MV-4-11 (cell line): ENCODE measurements at regions not wholly inside any gene's neighbourhood (a gene's known extent, or its start where the extent isn't known, plus 50 kb on each side); places are given as distances from the start of the nearest gene placed in this dataset.
"Not testable (repeated sequence)": the region's sequence is repeated elsewhere in the genome, so short reads cannot be mapped to it uniquely, and the experiment has no call there.

Experiments used
- DNase-seq: peaks from one replicate; lab custom pipeline; 2025; lab: John Stamatoyannopoulos, UW

DNA sequence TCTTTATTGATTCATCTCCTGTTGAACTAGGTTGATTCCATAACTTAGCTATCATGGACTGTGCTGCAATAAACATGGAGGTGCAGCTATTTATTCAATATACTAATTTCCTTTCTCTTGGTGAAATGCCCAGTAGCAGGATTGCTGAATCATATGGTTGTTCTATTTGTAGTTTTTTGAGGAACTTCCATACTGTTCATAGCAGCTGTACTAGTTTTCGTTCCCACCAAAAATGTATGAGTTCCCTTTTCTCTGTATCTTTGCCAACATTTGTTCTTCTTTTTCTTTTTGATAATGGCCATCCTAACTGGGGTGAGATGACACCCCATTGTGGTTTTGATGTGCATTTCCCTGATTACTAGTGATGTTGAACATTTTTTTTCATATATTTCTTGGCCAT lies 87.2 kb upstream of the NAV2 start:
- DNase-seq, result peak; percentile 95

DNA sequence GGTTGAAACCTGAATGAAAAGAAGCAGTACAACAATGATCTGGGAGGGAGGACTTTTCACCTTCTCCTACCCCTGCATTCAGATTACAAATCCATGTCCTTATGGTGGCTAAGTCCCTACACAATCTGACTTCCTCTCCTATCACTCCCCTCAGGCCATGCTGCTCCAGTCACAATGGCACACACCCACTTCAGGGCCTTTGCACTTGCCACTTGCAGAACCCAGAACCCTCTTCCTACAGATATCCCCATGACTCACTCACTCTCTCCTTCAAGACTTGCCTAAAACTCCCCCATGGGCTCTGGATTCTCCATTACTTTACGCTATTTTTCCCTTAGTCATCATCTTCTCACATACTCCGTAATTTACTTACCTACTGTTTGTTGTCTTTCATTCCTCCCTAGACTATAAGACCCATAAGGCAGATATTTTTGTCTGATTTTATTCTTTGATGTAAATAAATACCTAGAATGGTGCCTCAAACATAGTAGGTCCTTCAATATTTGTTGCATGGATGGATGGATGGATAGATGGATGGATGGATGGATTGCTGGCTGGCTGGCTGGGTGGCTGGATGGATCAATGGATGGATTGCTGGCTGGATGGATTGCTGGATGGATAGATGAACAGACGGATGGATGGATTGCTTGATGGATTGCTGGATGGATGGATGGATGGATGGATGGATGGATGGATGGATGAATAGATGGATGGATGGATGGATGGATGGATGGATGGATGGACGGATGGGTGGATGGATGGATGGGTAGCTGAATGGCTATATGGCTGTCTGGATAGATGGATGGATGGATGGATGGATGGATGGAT lies 94.7 kb upstream of the NAV2 start:
- DNase-seq, result no peak

DNA sequence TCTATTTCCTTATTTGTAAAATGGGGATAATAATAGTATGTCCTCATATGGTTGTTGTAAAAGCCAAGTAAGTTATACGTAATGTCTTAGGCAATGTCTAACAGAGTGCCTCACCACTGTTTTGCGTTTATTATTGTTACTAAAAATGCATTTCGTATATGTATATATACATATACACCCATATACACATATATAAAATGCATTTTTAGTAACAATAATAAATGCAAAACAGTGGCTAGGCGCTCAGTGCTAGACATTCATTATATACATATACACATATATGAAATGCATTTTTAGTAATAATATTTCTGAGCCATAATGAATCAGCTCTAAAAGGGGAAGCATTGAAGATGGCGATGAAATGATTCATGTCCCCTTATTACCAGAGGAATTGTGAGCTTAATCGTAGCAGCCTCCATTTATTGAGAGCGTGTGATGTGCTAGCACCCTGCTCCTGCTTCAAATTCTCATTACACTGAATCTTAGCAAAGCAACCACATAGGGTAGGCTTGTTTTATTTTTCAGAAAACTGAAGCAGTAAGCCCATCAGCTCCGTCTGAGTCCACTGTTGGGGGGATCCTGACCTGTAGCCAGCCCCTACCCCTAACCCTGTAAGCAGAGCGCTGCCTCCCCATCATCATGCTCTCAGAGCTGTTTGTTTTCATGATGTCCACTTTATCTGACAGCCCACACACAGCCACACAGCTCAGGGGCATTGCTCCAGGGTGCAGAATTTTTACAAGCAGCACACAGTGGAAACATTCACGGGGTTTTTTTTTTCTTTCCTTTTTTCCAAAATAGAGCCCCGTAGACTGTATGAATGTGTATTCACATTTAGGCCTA lies 97.1 kb upstream of the NAV2 start:
- peak; percentile 16 for DNase-seq

DNA sequence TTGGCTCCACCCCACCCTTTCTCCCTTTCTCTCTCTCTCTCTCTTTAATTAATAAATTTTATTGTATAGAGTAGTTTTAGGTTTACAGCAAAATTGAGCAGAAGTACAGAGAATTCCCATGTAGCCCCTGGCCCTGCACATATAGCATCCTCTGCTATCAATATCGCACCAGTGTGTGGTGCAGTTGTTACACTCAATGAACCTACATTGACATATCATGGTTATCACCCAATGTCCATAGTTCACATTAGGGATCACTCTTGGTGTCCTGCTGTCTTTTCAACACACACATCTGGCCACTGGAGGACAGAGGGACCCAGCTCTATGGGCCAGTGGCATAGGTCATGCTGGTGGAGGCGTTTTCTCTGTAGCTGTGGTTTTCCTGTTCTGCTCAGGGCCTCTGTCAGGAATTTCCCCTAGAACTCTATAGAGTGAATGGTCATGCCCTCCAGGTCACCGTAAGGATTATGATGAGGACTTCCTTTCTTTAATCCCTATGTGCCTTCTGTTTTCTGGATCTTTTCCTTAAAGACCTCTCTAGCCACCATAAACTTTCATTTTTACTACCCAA lies 98.2 kb upstream of the NAV2 start:
- DNase-seq, result peak; percentile 26

DNA sequence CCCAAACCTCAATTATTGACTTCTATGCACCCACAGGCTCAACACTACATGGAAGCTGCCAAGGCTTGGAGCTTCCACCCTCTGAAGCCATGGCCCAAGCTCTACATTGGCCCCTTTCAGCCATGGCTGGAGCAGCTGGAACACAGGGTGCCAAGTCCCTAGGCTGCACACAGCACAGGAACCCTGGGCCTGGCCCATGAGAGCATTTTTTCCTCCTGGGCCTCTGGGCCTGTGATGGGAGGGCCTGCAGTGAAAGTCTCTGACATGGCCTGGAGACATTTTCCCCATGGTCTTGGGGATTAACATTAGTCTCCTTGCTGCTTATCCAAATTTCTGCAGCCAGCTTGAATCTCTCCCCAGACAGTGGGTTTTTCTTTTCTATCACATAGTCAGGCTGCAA lies 100.6 kb upstream of the NAV2 start:
- not testable (repeated sequence) for DNase-seq

DNA sequence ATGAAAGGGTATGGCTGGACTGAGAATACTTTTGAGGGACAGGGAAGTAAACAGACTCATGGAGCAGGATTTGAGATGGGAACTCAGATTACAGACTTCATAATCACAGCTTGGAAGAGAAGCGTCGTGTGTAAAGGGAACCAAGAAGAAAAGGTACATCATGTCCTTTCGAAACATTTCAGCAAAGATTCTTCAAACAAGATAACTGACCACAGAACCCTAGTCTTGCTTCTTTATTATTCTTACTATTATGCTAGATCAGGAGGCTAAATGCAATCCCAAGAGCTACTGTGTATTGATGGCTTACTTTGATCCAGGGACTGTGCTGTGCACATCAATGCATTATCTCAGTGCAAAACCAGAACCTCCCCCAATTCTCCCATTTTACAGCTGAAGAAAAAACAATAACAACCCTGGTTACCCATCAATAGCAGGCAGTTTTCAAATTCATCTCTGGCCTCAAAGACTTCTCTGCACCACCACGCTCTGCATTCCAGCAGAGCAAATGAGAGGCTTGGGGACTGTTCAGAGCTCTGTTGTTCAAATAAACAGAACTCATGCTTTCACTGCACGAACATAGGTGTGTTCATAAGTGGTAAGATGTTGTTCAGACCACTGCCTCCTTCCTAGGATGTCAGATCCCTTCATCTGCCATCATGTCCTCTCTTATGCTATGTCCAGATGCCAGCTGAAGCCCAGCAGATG lies 104.8 kb upstream of the NAV2 start:
- DNase-seq, result no peak

DNA sequence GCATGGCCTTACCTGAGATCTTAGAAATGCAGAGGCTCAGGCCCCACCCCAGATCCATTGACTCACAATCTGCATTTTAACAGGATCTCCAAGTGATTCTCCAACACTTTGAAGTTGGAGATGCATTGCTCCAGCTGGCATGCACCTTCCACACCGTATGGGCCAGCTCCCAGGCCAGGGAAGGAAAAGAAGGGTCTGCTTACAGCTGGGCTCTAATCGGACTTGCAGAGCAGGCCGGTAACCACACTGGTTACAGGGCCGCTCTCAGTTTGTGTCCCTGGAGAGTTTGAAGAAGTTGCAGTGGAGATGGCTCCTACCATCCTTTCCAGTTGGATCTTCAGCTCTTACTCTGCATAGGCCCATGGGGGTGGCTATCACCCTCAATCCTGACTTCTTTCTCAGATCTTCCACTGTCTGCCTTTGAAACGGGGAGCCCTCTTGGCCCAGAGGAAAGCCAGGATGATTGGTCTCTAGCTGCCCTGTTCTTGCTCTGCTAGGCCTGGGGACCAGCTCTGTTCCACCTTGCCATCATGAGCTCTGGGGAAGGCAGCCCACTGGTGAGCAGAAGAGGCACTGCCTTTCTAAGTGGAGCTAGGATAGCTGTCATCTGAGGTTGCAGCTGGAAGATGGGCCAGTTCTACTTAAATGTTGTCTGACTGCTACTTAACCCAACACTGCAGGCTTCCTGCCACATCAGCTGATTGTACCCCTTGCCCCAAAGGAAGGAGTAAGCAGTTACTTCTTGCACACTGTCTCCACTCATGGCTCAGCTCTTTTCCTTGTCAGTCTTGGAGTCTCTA lies 105.6 kb upstream of the NAV2 start:
- no peak for DNase-seq

DNA sequence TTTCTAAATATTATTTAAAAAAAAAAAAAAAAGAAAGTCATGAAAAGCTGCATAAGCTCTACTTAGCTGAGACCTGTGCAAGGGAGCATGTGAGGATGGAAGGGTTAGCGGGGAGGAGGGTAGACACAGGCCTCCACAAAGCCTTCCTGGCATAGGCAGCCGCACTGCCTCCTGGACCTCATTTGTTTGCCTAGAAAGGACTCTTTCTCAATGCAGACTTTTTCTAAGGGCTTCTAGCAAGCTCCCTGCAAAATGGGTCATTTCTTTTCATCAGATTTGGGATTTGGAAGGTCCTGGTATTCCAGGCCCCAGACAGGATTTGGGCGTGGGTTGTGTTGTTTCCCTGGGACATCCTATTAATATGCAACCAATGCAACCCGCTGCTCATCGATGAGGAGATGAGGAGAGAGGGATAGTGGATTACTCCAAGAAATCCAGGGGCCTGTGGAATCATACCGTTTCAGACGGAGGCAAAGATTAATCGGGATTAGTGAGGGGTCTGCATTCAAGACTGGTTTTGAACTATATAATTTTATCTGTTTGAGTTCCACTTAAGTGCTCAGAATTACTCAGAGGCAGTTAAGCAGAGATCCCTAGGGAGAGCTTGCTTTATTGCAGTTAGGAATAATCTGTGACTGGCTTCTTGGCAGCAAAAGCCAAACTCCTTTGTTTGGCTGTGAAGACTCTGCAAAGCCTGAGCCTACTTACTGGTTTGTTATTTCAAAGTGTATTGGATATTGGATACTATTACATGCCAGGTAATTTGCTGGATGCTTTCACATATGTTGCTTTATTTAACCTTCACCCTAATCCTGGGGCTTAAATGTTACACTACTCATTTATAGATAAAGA lies 106.9 kb upstream of the NAV2 start:
- DNase-seq, result no peak

DNA sequence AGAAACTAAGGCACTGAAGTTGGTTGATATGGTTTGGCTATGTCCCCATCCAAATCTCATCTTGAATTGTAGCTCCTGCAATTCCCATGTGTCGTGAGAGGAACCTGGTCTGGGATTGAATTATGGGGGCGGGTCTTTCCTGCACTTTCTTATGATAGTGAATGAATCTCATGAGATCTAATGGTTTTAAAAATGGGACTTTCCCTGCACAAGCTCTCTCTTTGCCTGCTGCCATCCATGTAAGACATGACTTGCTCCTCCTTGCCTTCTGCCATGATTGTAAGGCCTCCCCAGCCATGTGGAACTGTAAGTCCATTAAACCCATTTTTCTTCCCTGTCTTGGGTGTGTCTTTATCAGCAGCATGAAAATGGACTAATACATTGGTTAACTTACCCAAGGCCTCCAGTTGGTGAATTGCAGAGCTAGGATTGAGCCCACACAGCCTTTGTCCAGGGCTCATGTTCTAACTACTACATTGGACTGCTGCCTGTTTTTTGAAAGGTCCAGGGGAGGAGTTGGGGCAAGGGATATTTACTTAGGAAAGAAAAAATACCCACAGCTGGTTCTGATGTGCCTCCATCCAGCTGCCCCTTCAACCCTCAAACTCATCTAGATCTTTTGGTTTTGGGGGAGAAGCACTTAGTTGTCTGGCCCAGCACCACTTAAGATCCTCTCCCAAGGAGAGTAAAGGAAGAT lies 107.8 kb upstream of the NAV2 start:
- DNase-seq, result no peak

DNA sequence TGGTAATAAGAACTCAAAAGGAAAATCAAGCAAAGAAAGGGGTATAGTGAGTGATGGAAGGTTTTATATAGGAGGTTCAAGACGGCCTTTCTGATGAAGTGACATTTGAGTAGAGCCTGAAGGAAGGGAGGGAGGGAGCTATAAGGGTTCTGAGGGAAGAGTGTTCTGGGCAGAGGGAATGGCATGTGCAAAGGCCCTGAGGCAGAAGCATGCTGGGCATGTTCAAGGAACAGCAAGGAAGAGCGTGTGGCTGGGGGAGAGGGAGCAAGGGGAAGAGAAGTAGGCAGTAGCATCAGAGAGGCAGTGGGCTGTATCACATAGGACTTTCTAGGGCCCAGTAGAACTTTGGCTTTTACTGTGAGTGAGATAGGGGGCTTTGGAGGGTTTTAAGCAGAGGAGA lies 108.9 kb upstream of the NAV2 start:
- no peak for DNase-seq

DNA sequence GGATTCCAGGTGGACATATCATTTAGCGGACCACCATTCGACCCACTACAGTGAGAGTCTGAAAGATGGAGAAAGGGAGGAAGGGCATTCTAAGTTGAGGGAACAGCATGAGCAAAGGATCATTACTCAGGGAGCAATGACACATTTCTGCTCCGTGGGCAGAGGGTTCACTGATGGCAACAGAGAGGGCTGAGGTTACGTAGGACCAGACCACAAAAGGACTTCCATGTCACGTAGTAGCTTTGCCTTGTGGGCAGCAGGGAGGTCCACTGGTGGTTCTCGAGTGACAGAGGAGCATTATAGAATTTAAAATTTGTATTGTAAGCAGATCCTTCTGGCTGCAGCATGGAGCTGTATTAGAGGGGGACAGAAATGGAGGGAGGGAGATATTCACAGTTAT lies 109.7 kb upstream of the NAV2 start:
- DNase-seq, result no peak

DNA sequence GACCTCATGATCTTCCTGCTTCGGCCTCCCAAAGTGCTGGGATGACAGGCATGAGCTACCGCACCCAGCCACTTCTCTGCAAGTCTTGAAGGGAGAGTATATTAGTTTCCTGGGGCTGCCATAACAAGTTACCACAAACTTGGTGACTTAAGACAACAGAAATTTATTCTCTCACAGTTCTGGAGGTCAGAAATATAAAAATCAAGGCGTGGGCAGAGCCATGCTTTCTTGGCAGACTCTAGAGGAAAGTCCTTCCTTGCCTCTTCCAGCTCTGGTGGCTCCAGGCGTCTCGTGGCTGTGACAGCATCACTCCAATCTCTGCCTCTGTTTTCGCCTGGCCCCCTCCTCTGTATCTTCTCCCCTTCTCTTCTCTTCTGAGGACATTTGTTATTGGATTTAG lies 110.2 kb upstream of the NAV2 start:
- no peak for DNase-seq

DNA sequence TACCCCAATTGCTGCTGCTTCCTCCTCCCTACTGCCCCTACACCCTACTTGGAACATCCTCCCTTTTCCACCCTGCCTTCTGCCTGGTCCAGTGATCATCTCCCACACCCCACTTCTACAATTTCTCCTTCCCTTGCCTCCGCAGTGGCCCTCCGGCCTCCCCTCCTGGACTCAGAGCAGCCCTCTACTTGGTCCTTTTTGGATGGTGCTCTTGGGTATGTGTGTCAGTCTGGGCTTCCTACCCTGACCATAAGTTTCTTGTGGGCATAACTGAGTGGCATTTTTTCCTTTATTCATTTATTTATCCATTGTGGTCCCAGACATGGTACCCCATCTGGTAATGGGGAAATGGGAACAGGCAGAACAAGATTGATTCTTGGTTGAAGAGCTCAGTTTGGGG lies 111.4 kb upstream of the NAV2 start:
- DNase-seq, result no peak

DNA sequence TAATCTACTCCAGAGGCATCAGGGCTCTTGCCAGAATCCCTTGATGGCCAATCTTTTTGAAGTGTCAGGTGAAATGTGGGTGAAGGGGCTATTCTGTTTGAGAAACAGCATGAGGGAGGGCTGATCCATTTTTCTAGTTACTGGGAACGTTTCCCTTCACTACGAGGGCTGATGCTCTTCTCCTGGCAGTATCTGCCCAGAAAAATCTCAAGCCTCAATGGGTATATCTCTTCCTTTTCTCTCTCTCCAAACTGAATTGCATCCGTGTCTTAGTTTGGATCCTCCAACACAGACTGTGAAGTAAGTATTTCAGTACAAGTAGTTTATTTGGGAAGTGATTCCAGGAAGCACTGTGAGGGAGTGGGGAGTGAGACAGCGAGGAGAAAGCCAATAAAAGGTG lies 113.0 kb upstream of the NAV2 start:
- no peak for DNase-seq

DNA sequence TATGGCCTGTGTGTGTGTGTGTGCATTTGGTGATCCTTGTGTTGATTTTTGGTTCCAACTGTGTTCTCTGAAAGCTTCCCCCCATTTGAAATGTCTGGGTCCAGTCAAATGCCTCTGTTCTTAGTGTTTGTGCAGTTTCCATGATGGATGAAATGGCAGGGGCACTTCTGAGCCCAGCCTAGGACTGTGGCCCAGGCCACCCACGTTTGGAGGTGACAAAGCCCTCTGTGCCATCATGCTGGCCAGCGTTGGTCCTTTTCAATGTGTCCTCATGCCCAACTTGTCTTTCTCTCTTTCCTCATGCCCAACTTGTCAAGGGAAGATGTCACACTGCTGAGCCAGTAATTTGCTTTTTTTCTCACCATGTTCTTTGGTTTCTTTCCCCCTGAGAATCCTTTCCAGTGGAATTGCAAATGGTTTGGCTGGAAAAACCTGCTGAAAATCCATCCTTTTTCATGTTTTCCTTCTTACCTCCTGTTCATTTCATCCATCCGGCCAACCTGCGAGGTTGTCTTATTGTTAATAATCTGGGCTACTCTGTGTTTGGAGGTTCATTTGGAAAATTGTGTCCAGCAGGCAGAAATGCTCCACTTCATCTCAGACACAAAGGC lies 113.7 kb upstream of the NAV2 start:
- no peak for DNase-seq

DNA sequence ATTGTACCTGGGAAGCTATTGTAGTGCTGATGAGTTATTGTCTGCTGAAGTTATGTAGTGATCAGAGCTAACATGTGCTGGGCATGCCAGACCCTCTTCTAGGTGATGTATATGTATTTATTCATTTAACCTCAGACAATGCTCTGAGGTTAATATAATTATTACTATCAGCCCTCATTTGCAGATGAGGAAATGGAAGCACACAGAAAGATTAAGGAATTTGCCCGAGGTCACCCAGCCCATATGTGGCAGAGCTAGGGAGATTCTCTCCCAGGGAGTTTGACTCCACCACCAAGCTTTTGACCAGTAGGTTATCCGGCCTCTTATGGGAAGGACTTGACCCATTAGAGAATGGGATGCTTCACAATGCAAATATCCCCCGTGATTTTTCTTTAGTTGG lies 114.2 kb upstream of the NAV2 start:
- no peak for DNase-seq

DNA sequence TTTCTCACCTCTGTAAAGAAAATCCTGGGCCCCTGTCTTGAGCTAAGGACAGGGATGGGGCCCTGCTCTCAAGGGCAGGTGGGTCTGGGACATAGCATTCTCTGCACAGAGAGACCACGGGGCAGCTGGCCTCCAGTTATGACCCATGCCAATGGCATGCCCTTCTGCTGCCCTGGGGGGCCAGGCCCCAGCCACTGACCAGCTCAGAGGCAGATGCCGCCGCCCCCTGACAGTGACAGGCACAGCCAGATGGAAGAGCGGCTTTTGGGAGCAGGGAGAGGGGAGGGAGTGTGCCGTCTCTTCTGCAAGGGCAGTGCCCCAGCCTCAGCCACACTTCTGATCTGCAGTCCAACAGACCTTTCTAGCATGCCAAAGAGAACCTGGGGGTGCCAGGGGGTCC lies 114.8 kb upstream of the NAV2 start:
- DNase-seq, result no peak

DNA sequence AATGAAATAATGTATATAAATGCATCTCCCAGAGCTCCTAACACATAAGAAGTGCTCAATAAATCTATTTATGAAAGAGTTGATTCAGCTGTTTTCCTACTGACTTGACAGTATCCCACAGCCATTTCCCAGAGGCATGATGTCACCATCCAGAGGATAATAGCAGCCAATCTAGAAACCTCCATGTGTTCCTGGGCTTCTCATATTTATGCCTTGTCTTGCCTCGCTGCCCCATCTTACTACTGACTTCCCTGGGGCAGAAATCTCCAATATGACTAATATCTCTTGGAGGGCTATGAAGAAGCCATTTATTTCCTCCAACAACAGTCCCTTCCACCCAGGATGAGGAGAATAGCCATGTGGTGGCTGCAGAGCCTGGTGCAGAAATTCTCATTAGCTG lies 115.4 kb upstream of the NAV2 start:
- DNase-seq, result no peak
